IMR-90 (cell line): ENCODE measurements at regions not wholly inside any gene's neighbourhood (a gene's known extent, or its start where the extent isn't known, plus 50 kb on each side); places are given as distances from the start of the nearest gene placed in this dataset.

ENCODE experiments used
- ATAC-seq: fragments of 200-7000 bp; cut with Tn5 transposase; 2 replicates; pipeline ENCODE4 v1.9.1; 2020; ENCODE audit warnings: low read depth, mild to moderate bottlenecking, moderate library complexity
- BruUV-seq: library from RNA; stranded (reverse); fragments of 400-500 nt; replicated peaks from 2 replicates; lab custom pipeline; 2021; lab: Mats Ljungman, UMichigan
- CTCF ChIA-PET: fragments of 300-600 bp; formaldehyde crosslinking; extraction: SDS; loops from one replicate; lab custom pipeline; 2021; ENCODE audit warnings: antibody characterized with exemption; lab: Yijun Ruan, JAX
- POLR2A ChIA-PET: fragments of 300-600 bp; sonication (Branson Sonifier 250); formaldehyde crosslinking; loops from one replicate; lab custom pipeline; 2022; ENCODE audit warnings: antibody characterized with exemption; ENCODE audit not compliant: unreplicated experiment; lab: Charles Lee
- DNase-seq: peaks from one replicate; pipeline ENCODE4 v3.0.0; 2013
- H2AFZ ChIP-seq: replicated peaks from 2 replicates; pipeline ENCODE3; 2013; ENCODE audit warnings: low read length, mild to moderate bottlenecking; ENCODE audit not compliant: poor library complexity
- H2AK5ac ChIP-seq: 2 replicates; pipeline ENCODE4 v1.6.1; 2013; ENCODE audit warnings: low read depth, low read length, inconsistent platforms
- H2AK9ac ChIP-seq: replicated peaks from 2 replicates; pipeline ENCODE3; 2013; ENCODE audit warnings: mild to moderate bottlenecking, low read depth, low read length, moderate library complexity; ENCODE audit not compliant: poor library complexity
- H2BK120ac ChIP-seq: 2 replicates; pipeline ENCODE4 v1.6.1; 2013; ENCODE audit warnings: low read depth, low read length, inconsistent platforms
- H2BK15ac ChIP-seq: 3 replicates; pipeline ENCODE4 v1.6.1; 2013; ENCODE audit warnings: low read depth, low read length, inconsistent platforms
- H2BK20ac ChIP-seq: 2 replicates; pipeline ENCODE4 v1.6.1; 2013; ENCODE audit warnings: low read depth, mild to moderate bottlenecking, inconsistent platforms, low read length, moderate library complexity
- H2BK5ac ChIP-seq: 2 replicates; pipeline ENCODE4 v1.6.1; 2013; ENCODE audit warnings: mild to moderate bottlenecking, low read depth, low read length, inconsistent platforms; ENCODE audit not compliant: poor library complexity, severe bottlenecking
- H3K14ac ChIP-seq: replicated peaks from 2 replicates; pipeline ENCODE4 v1.6.1; 2013; ENCODE audit warnings: low read depth, low read length, inconsistent platforms
- H3K18ac ChIP-seq: 2 replicates; pipeline ENCODE4 v1.6.1; 2013; ENCODE audit warnings: low read depth, low read length, control low read depth
- H3K23ac ChIP-seq: 2 replicates; pipeline ENCODE4 v1.6.1; 2013; ENCODE audit warnings: low read depth, low read length, inconsistent platforms
- H3K27ac ChIP-seq: 2 replicates; pipeline ENCODE4 v1.5.1; 2013; ENCODE audit warnings: mild to moderate bottlenecking, control low read depth, low read length; ENCODE audit not compliant: insufficient read depth
- H3K27me3 ChIP-seq: 2 replicates; pipeline ENCODE4 v1.6.1; 2013; ENCODE audit warnings: low read length; ENCODE audit not compliant: control insufficient read depth, insufficient read depth
- H3K36me3 ChIP-seq: 2 replicates; pipeline ENCODE4 v1.6.1; 2013; ENCODE audit warnings: low read length, mixed read lengths; ENCODE audit not compliant: control insufficient read depth, insufficient read depth
- H3K4ac ChIP-seq: 2 replicates; pipeline ENCODE4 v1.6.1; 2013; ENCODE audit warnings: low read depth, low read length, inconsistent platforms
- H3K4me1 ChIP-seq: 2 replicates; pipeline ENCODE4 v1.6.1; 2013; ENCODE audit warnings: low read length, mixed read lengths; ENCODE audit not compliant: control insufficient read depth, insufficient read depth
- H3K4me2 ChIP-seq: 2 replicates; pipeline ENCODE4 v1.6.1; 2013; ENCODE audit warnings: low read depth, mild to moderate bottlenecking, control low read depth, low read length, moderate library complexity
- H3K4me3 ChIP-seq: 2 replicates; pipeline ENCODE4 v1.5.1; 2013; ENCODE audit warnings: low read depth, mild to moderate bottlenecking, control low read depth, low read length, moderate library complexity; ENCODE audit not compliant: insufficient read depth
- H3K56ac ChIP-seq: 2 replicates; pipeline ENCODE4 v1.6.1; 2013; ENCODE audit warnings: low read length, inconsistent platforms; ENCODE audit not compliant: insufficient read depth; ENCODE audit errors: extremely low read depth
- H3K79me1 ChIP-seq, 2 experiments: 2 replicates each; pipeline ENCODE4 v1.6.1; 2013; ENCODE audit warnings: low read length in 2 of 2, inconsistent platforms in 1 of 2, low read depth in 1 of 2
- H3K9ac ChIP-seq: 2 replicates; pipeline ENCODE4 v1.6.1; 2013; ENCODE audit warnings: low read depth, low read length, control low read depth
- H3K9me1 ChIP-seq: 2 replicates; pipeline ENCODE4 v1.6.1; 2013; ENCODE audit warnings: low read length, inconsistent platforms; ENCODE audit not compliant: insufficient read depth
- H3K9me3 ChIP-seq: 2 replicates; pipeline ENCODE4 v1.6.1; 2013; ENCODE audit warnings: low read length; ENCODE audit not compliant: control insufficient read depth, insufficient read depth
- H4K20me1 ChIP-seq: 2 replicates; pipeline ENCODE4 v1.6.1; 2013; ENCODE audit warnings: low read length, inconsistent platforms; ENCODE audit not compliant: insufficient read depth
- H4K5ac ChIP-seq: 2 replicates; pipeline ENCODE4 v1.6.1; 2013; ENCODE audit warnings: mild to moderate bottlenecking, low read depth, low read length, control low read depth
- H4K8ac ChIP-seq, 2 experiments: 2 replicates each; pipeline ENCODE4 v1.6.1; 2013; ENCODE audit warnings: low read depth in 2 of 2, low read length in 2 of 2, control low read depth in 1 of 2, inconsistent platforms in 1 of 2
- H4K91ac ChIP-seq: 2 replicates; pipeline ENCODE4 v1.6.1; 2013; ENCODE audit warnings: low read depth, low read length, inconsistent platforms; ENCODE audit not compliant: insufficient read depth
- CEBPB ChIP-seq: IDR thresholded peaks from 2 replicates; pipeline ENCODE4 v1.6.1; 2012; ENCODE audit warnings: low read depth, low read length, improper control_type of control experiment
- MAFK ChIP-seq: IDR thresholded peaks from 2 replicates; pipeline ENCODE4 v1.6.1; 2012; ENCODE audit warnings: low read depth, low read length, improper control_type of control experiment
- MAZ ChIP-seq: IDR thresholded peaks from 2 replicates; pipeline ENCODE4 v1.6.1; 2012; ENCODE audit warnings: low read depth, mild to moderate bottlenecking, low read length, improper control_type of control experiment, moderate library complexity, borderline replicate concordance
- MXI1 ChIP-seq: IDR thresholded peaks from 2 replicates; pipeline ENCODE4 v1.6.1; 2012; ENCODE audit warnings: low read depth, mild to moderate bottlenecking, low read length, moderate library complexity, borderline replicate concordance
- POLR2A ChIP-seq: IDR thresholded peaks from 2 replicates; pipeline ENCODE4 v1.6.1; 2012; ENCODE audit warnings: mild to moderate bottlenecking, low read depth, low read length
- WGBS, 2 experiments: methylation state at CpG; one replicate each; pipeline versions ENCODE4 v1.1.5 to v1.1.7; 2013; ENCODE audit warnings: missing lambda C conversion rate in 2 of 2; ENCODE audit not compliant: insufficient read length in 1 of 2; ENCODE audit errors: extremely low coverage in 2 of 2; 5-methylcytosine and 5-hydroxymethylcytosine counted together
- dilution Hi-C: fragments of 300-500 bp; cut with HindIII; formaldehyde crosslinking; loops from one replicate; pipeline ENCODE4 v1.14.3; 2018; ENCODE audit warnings: low sequenced_read_pairs; ENCODE audit not compliant: unreplicated experiment
- in situ Hi-C: fragments of 300-500 bp; cut with MboI; formaldehyde crosslinking; loops from 3 replicates; pipeline ENCODE4 v1.14.3; 2019; ENCODE audit warnings: low sequenced_read_pairs, inconsistent platforms, mixed read lengths
- intact Hi-C: fragments of 100-400 bp; cut with micrococcal nuclease; formaldehyde crosslinking; loops from 2 replicates; pipeline ENCODE4 v1.10.0; 2022
- TF ChIP-seq, protein P1 (sequence below): conservative IDR thresholded peaks from 2 replicates; pipeline ENCODE4 v1.5.1; 2012; ENCODE audit warnings: mild to moderate bottlenecking, low read depth, low read length, improper control_type of control experiment

DNA sequence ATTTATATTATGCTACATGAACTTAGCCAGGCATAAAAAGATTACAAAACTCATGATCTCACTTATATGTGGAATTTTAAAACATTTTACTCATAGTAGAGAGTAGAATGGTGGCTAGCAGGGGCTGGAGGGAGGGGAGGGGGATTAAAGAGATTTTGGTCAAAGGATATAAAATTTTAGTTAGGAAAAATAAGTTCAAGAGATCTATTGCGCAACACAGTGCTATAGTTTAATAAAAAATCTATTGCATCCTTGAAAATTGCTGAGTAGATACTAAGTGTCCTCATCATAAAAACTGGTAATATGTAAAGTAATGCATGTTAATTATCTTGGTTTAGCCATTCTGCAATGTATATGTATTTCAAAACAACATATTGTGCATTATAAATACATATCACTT lies 635.6 kb upstream of the NEGR1 start:
- TF ChIP-seq MAFK (no peak), MXI1 (no peak), MAZ (no peak), CEBPB (peak; percentile 63), POLR2A (no peak)
- TF ChIP-seq, protein P1, sequence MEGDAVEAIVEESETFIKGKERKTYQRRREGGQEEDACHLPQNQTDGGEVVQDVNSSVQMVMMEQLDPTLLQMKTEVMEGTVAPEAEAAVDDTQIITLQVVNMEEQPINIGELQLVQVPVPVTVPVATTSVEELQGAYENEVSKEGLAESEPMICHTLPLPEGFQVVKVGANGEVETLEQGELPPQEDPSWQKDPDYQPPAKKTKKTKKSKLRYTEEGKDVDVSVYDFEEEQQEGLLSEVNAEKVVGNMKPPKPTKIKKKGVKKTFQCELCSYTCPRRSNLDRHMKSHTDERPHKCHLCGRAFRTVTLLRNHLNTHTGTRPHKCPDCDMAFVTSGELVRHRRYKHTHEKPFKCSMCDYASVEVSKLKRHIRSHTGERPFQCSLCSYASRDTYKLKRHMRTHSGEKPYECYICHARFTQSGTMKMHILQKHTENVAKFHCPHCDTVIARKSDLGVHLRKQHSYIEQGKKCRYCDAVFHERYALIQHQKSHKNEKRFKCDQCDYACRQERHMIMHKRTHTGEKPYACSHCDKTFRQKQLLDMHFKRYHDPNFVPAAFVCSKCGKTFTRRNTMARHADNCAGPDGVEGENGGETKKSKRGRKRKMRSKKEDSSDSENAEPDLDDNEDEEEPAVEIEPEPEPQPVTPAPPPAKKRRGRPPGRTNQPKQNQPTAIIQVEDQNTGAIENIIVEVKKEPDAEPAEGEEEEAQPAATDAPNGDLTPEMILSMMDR = no peak
- H3K9me3 ChIP-seq = no peaks in the 10 kb centered on the region; the same call in 1 of the 2 replicates
- H2BK20ac ChIP-seq = no peak overlapping the region
- H4K8ac ChIP-seq = no peak overlapping the region
- H3K79me1 ChIP-seq = no peaks in the 10 kb centered on the region
- H3K56ac ChIP-seq = no peak overlapping the region
- H3K18ac ChIP-seq = no peak overlapping the region
- H3K9me1 ChIP-seq = no peaks in the 10 kb centered on the region
- ATAC-seq (no peak), DNase-seq (no peak)
- ChIA-PET POLR2A (no interaction called here), CTCF (no interaction called here)
- H3K4ac ChIP-seq = no peak overlapping the region
- no peak overlapping the region for H2AK5ac ChIP-seq
- WGBS, 2 experiments = no CpG with 5 or more reads among the region's 1 CpG
- no peaks in the 10 kb centered on the region for H3K4me1 ChIP-seq
- H3K36me3 ChIP-seq = no peaks in the 10 kb centered on the region
- H4K20me1 ChIP-seq = no peaks in the 10 kb centered on the region
- H3K27me3 ChIP-seq = no peaks in the 10 kb centered on the region
- H4K5ac ChIP-seq = no peak overlapping the region
- H3K4me3 ChIP-seq = no peak overlapping the region
- H2BK120ac ChIP-seq = no peak overlapping the region
- H3K4me2 ChIP-seq = no peak overlapping the region
- in situ Hi-C loops = no loop called here
- no peak overlapping the region for H3K23ac ChIP-seq
- H2BK15ac ChIP-seq = no peak overlapping the region
- intact Hi-C loops = no loop called here
- no peak overlapping the region for H4K91ac ChIP-seq
- no peak overlapping the region for H2AFZ ChIP-seq
- H2BK5ac ChIP-seq = no peak overlapping the region
- no peak overlapping the region for H2AK9ac ChIP-seq
- no peak overlapping the region for H3K14ac ChIP-seq
- no peak overlapping the region for H3K9ac ChIP-seq
- no peak overlapping the region for H3K27ac ChIP-seq
- dilution Hi-C loops = no loop called here
- BruUV-seq = no TSS peak
